GM21367 (cell line): ENCODE measurements at regions not wholly inside any gene's neighbourhood (a gene's known extent, or its start where the extent isn't known, plus 50 kb on each side); places are given as distances from the start of the nearest gene placed in this dataset.
"Not testable (repeated sequence)": the region's sequence is repeated elsewhere in the genome, so short reads cannot be mapped to it uniquely, and the experiment has no call there.

Experiments
- ATAC-seq: cut with Tn5 transposase; IDR thresholded peaks from one replicate; pipeline ENCODE4 v1.9.1; 2021; ENCODE audit not compliant: unreplicated experiment

GRCh38 chr7:113269592-113269991 lies 151.2 kb upstream of the SMIM30 start:
- not testable (repeated sequence) for ATAC-seq

- no peak for ATAC-seq
Measured at GRCh38 chr7:113268757-113269156, 150.4 kb upstream of the SMIM30 start.

- no peak for ATAC-seq
Measured at GRCh38 chr7:113267885-113268284, 149.5 kb upstream of the SMIM30 start.

GRCh38 chr7:113267271-113267670 lies 148.9 kb upstream of the SMIM30 start:
- no peak for ATAC-seq

- ATAC-seq, result no peak
Measured at GRCh38 chr7:113263749-113264148, 145.4 kb upstream of the SMIM30 start.

- not testable (repeated sequence) for ATAC-seq
Measured at GRCh38 chr7:113263215-113263742, 144.9 kb upstream of the SMIM30 start.

GRCh38 chr7:113256883-113257531 lies 138.7 kb upstream of the SMIM30 start:
- no peak for ATAC-seq

GRCh38 chr7:113247198-113247597 lies 128.8 kb upstream of the SMIM30 start:
- no peak for ATAC-seq

- ATAC-seq, result no peak
Measured at GRCh38 chr7:113246738-113247137, 128.4 kb upstream of the SMIM30 start.

GRCh38 chr7:113232885-113233284 lies 114.5 kb upstream of the SMIM30 start:
- ATAC-seq, result no peak

- ATAC-seq, result no peak
Measured at GRCh38 chr7:113230691-113231090, 112.3 kb upstream of the SMIM30 start.

- no peak for ATAC-seq
Measured at GRCh38 chr7:113217314-113217713, 99.0 kb upstream of the SMIM30 start.

- no peak for ATAC-seq
Measured at GRCh38 chr7:113216038-113216437, 97.7 kb upstream of the SMIM30 start.

- ATAC-seq, result no peak
Measured at GRCh38 chr7:113209449-113210203, 91.3 kb upstream of the SMIM30 start.

GRCh38 chr7:113207931-113208330 lies 89.6 kb upstream of the SMIM30 start:
- no peak for ATAC-seq

GRCh38 chr7:113207441-113207840 lies 89.1 kb upstream of the SMIM30 start:
- ATAC-seq, result no peak

GRCh38 chr7:113204415-113204814 lies 86.1 kb upstream of the SMIM30 start:
- ATAC-seq, result no peak

- no peak for ATAC-seq
Measured at GRCh38 chr7:113202284-113202683, 83.9 kb upstream of the SMIM30 start.

GRCh38 chr7:113200281-113200680 lies 81.9 kb upstream of the SMIM30 start:
- ATAC-seq, result no peak

- ATAC-seq, result no peak
Measured at GRCh38 chr7:113199841-113200240, 81.5 kb upstream of the SMIM30 start.

GRCh38 chr7:113199136-113199535 lies 80.8 kb upstream of the SMIM30 start:
- no peak for ATAC-seq

- no peak for ATAC-seq
Measured at GRCh38 chr7:113198226-113198625, 79.9 kb upstream of the SMIM30 start.
